SK-N-SH treated with all-trans-retinoic acid at 6 μM for 48 hours (cell line): ENCODE measurements at regions not wholly inside any gene's neighbourhood (a gene's known extent, or its start where the extent isn't known, plus 50 kb on each side); places are given as distances from the start of the nearest gene placed in this dataset.

ENCODE experiments used
- TF ChIP-seq, protein P1 (sequence below): fragments of 250-450 bp; sonication (Bioruptor Pico); IDR thresholded peaks from 2 replicates; pipeline ENCODE4 v1.5.1; 2020; ENCODE audit warnings: low read depth, mild to moderate bottlenecking, moderate library complexity
- TF ChIP-seq, protein P2 (sequence below): fragments of 250-450 bp; sonication (Bioruptor Pico); IDR thresholded peaks from 2 replicates; pipeline ENCODE4 v1.8.0; 2020; ENCODE audit warnings: mild to moderate bottlenecking, moderate library complexity, borderline replicate concordance

DNA sequence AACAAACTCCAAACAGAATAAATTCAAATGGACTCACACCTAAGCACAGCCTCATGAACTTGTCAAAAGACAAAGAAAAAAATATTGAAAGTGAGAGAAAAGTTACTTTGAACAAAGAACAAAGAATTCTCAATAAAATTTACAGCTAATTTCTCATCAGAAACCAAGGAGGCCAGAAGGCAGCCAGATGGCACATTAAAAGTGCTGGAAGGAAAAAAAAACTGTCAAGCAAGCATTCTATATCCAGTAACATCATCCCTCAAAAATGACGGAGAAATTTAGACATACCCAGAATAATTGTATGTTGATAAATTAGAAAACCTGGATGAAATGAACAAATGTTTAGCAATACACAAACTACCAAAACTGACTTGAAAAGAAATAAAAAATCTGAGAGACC lies 129.8 kb upstream of the UQCRFS1 start:
- TF ChIP-seq, protein P1, sequence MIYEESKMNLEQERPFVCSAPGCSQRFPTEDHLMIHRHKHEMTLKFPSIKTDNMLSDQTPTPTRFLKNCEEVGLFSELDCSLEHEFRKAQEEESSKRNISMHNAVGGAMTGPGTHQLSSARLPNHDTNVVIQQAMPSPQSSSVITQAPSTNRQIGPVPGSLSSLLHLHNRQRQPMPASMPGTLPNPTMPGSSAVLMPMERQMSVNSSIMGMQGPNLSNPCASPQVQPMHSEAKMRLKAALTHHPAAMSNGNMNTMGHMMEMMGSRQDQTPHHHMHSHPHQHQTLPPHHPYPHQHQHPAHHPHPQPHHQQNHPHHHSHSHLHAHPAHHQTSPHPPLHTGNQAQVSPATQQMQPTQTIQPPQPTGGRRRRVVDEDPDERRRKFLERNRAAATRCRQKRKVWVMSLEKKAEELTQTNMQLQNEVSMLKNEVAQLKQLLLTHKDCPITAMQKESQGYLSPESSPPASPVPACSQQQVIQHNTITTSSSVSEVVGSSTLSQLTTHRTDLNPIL (CRISPR knock-in tag), result no peak
- TF ChIP-seq, protein P2, sequence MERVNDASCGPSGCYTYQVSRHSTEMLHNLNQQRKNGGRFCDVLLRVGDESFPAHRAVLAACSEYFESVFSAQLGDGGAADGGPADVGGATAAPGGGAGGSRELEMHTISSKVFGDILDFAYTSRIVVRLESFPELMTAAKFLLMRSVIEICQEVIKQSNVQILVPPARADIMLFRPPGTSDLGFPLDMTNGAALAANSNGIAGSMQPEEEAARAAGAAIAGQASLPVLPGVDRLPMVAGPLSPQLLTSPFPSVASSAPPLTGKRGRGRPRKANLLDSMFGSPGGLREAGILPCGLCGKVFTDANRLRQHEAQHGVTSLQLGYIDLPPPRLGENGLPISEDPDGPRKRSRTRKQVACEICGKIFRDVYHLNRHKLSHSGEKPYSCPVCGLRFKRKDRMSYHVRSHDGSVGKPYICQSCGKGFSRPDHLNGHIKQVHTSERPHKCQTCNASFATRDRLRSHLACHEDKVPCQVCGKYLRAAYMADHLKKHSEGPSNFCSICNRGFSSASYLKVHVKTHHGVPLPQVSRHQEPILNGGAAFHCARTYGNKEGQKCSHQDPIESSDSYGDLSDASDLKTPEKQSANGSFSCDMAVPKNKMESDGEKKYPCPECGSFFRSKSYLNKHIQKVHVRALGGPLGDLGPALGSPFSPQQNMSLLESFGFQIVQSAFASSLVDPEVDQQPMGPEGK, result no peak
